GM21515 (cell line): ENCODE measurements at regions not wholly inside any gene's neighbourhood (a gene's known extent, or its start where the extent isn't known, plus 50 kb on each side); places are given as distances from the start of the nearest gene placed in this dataset.
"Not testable (repeated sequence)": the region's sequence is repeated elsewhere in the genome, so short reads cannot be mapped to it uniquely, and the experiment has no call there.

Source experiments
- ATAC-seq: cut with Tn5 transposase; IDR thresholded peaks from one replicate; pipeline ENCODE4 v1.9.1; 2021; ENCODE audit not compliant: unreplicated experiment

DNA sequence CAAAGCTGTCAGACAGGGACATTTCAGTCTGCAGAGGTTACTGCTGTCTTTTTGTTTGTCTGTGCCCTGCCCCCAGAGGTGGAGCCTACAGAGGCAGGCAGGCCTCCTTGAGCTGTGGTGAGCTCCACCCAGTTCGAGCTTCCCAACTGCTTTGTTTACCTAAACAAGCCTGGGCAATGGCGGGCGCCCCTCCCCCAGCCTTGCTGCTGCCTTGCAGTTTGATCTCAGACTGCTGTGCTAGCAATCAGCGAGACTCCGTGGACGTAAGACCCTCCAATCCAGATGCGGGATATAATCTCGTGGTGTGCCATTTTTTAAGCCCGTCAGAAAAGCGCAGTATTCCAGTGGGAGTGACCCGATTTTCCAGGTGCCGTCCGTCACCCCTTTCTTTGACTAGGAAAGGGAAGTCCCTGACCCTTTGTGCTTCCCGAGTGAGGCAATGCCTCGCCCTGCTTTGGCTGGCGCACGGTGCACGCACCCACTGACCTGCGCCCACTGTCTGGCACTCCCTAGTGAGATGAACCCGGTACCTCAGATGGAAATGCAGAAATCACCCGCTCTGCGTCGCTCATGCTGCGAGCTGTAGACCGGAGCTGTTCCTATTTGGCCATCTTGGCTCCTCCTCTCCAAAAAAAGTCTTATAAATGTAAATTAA is 54.1 kb upstream of the RIMS1 start:
- ATAC-seq, result not testable (repeated sequence)
